AG08396 (cell line): ENCODE measurements at regions not wholly inside any gene's neighbourhood (a gene's known extent, or its start where the extent isn't known, plus 50 kb on each side); places are given as distances from the start of the nearest gene placed in this dataset.
"Not testable (repeated sequence)": the region's sequence is repeated elsewhere in the genome, so short reads cannot be mapped to it uniquely, and the experiment has no call there.

ENCODE experiments used
- DNase-seq: peaks from one replicate; pipeline ENCODE4 v3.0.0; 2012; ENCODE audit warnings: low spot score, mixed read lengths

- no peak for DNase-seq
Observed at GRCh38 chr10:94088926-94089381, 95.2 kb downstream of the PLCE1 start.

GRCh38 chr10:94091649-94092048 is 97.9 kb downstream of the PLCE1 start:
- no peak for DNase-seq

- no peak for DNase-seq
Observed at GRCh38 chr10:94092848-94093247, 99.1 kb downstream of the PLCE1 start.

- no peak for DNase-seq
Observed at GRCh38 chr10:94093286-94093905, 99.7 kb downstream of the PLCE1 start.

- no peak for DNase-seq
Observed at GRCh38 chr10:94094540-94094939, 100.8 kb downstream of the PLCE1 start.

GRCh38 chr10:94097656-94098055 is 103.9 kb downstream of the PLCE1 start:
- no peak for DNase-seq

- no peak for DNase-seq
Observed at GRCh38 chr10:94098896-94099295, 105.2 kb downstream of the PLCE1 start.

GRCh38 chr10:94101894-94102293 is 108.2 kb downstream of the PLCE1 start:
- no peak for DNase-seq

- DNase-seq, result no peak
Observed at GRCh38 chr10:94102436-94102835, 108.7 kb downstream of the PLCE1 start.

GRCh38 chr10:94103192-94103591 is 109.5 kb downstream of the PLCE1 start:
- no peak for DNase-seq

GRCh38 chr10:94103801-94104221 is 110.1 kb downstream of the PLCE1 start:
- DNase-seq, result peak; percentile 25

GRCh38 chr10:94104316-94105000 is 110.7 kb downstream of the PLCE1 start:
- no peak for DNase-seq

GRCh38 chr10:94105226-94105625 is 111.5 kb downstream of the PLCE1 start:
- DNase-seq, result no peak

GRCh38 chr10:94107191-94107590 is 113.5 kb downstream of the PLCE1 start:
- DNase-seq, result no peak

- peak; percentile 58 for DNase-seq
Observed at GRCh38 chr10:94108200-94108599, 114.5 kb downstream of the PLCE1 start.

- DNase-seq, result no peak
Observed at GRCh38 chr10:94111367-94111766, 117.6 kb downstream of the PLCE1 start.

GRCh38 chr10:94112321-94112720 is 118.6 kb downstream of the PLCE1 start:
- DNase-seq, result no peak

GRCh38 chr10:94115725-94116124 is 122.0 kb downstream of the PLCE1 start:
- no peak for DNase-seq

GRCh38 chr10:94116848-94117247 is 123.1 kb downstream of the PLCE1 start:
- no peak for DNase-seq

- DNase-seq, result no peak
Observed at GRCh38 chr10:94122211-94122610, 128.5 kb downstream of the PLCE1 start.

GRCh38 chr10:94123258-94123995 is 129.7 kb downstream of the PLCE1 start:
- peak; percentile 79 for DNase-seq

- DNase-seq, result not testable (repeated sequence)
Observed at GRCh38 chr10:94124147-94124546, 130.4 kb downstream of the PLCE1 start.

- not testable (repeated sequence) for DNase-seq
Observed at GRCh38 chr10:94125268-94125667, 131.5 kb downstream of the PLCE1 start.
